GM12878 (cell line): ENCODE measurements at regions not wholly inside any gene's neighbourhood (a gene's known extent, or its start where the extent isn't known, plus 50 kb on each side); places are given as distances from the start of the nearest gene placed in this dataset.

Experiments used
- ATAC-seq: fragments of 200-7000 bp; cut with Tn5 transposase; 3 replicates; pipeline ENCODE4 v1.9.1; 2020; ENCODE audit warnings: mild to moderate bottlenecking, moderate library complexity
- BruUV-seq: library from RNA; stranded (reverse); fragments of 400-500 nt; replicated peaks from 2 replicates; lab custom pipeline; 2021; lab: Mats Ljungman, UMichigan
- CTCF ChIA-PET: fragments of 300-600 bp; sonication (Branson Sonifier 250); formaldehyde crosslinking; extraction: SDS; loops from one replicate; lab custom pipeline; 2021; ENCODE audit warnings: inconsistent platforms; lab: Yijun Ruan, JAX
- POLR2A ChIA-PET: fragments of 350-600 bp; formaldehyde crosslinking; extraction: SDS; loops from one replicate; lab custom pipeline; 2021; ENCODE audit warnings: inconsistent platforms; lab: Charles Lee
- RAD21 ChIA-PET: fragments of 300-600 bp; sonication (Branson Sonifier 250); formaldehyde crosslinking; loops from one replicate; lab custom pipeline; 2023; ENCODE audit warnings: antibody characterized with exemption; ENCODE audit not compliant: unreplicated experiment; lab: Charles Lee
- SMC1A ChIA-PET: fragments of 300-600 bp; sonication (Branson Sonifier 250); formaldehyde crosslinking; loops from one replicate; lab custom pipeline; 2023; ENCODE audit not compliant: unreplicated experiment, uncharacterized antibody; lab: Charles Lee
- DNase-seq: peaks from one replicate; pipeline ENCODE4 v3.0.0-alpha.2; 2011; ENCODE audit warnings: low read depth, low spot score
- FAIRE-seq: peaks from 3 replicates; lab custom pipeline; 2011; peaks lifted over from hg19 to GRCh38; lab: Jason Lieb, UNC
- H2AFZ ChIP-seq: 2 replicates; pipeline ENCODE4 v1.6.0; 2011; ENCODE audit warnings: low read depth, low read length, control low read depth; ENCODE audit not compliant: control insufficient read depth
- H3K27ac ChIP-seq: 2 replicates; pipeline ENCODE4 v1.5.1; 2011; ENCODE audit warnings: control low read depth; ENCODE audit not compliant: control insufficient read depth, insufficient read depth
- H3K27me3 ChIP-seq, 2 experiments: replicated peaks in 1 of 2; 2 replicates each; pipeline versions ENCODE4 v1.6.0 to v1.6.1; 2011; ENCODE audit warnings: low read length in 1 of 2; ENCODE audit not compliant: control insufficient read depth in 2 of 2, insufficient read depth in 2 of 2
- H3K36me3 ChIP-seq, 2 experiments: 2 replicates each; pipeline ENCODE4 v1.5.1; 2011; ENCODE audit warnings: low read length in 1 of 2; ENCODE audit not compliant: control insufficient read depth in 2 of 2, insufficient read depth in 2 of 2
- H3K4me1 ChIP-seq: 2 replicates; pipeline ENCODE4 v1.6.1; 2011; ENCODE audit warnings: mild to moderate bottlenecking, low read length, moderate library complexity, mixed read lengths; ENCODE audit not compliant: control insufficient read depth, insufficient read depth
- H3K4me2 ChIP-seq: 2 replicates; pipeline ENCODE4 v1.6.0; 2011; ENCODE audit warnings: control low read depth; ENCODE audit not compliant: control insufficient read depth, insufficient read depth
- H3K4me3 ChIP-seq: fragments of 200-600 bp; sonication (generic); 2 replicates; pipeline ENCODE4 v1.5.1; 2016
- H3K79me2 ChIP-seq: 2 replicates; pipeline ENCODE4 v1.6.0; 2011; ENCODE audit warnings: low read length; ENCODE audit not compliant: control insufficient read depth, insufficient read depth
- H3K9ac ChIP-seq: 2 replicates; pipeline ENCODE4 v1.8.0; 2011; ENCODE audit warnings: low read length, control low read depth, mixed read lengths; ENCODE audit not compliant: control insufficient read depth, insufficient read depth
- H3K9me3 ChIP-seq: replicated peaks from 3 replicates; pipeline ENCODE4 v1.5.1; 2011; ENCODE audit warnings: mild to moderate bottlenecking, low read length; ENCODE audit not compliant: control insufficient read depth, insufficient read depth
- H4K20me1 ChIP-seq: 2 replicates; pipeline ENCODE4 v1.6.0; 2011; ENCODE audit not compliant: control insufficient read depth, insufficient read depth
- BCLAF1 ChIP-seq: fragments of 450-650 bp; IDR thresholded peaks from 2 replicates; pipeline ENCODE4 v1.6.1; 2017; ENCODE audit warnings: antibody characterized with exemption, mild to moderate bottlenecking, moderate library complexity
- CHD2 ChIP-seq: IDR thresholded peaks from 2 replicates; pipeline ENCODE4 v1.6.1; 2011; ENCODE audit warnings: low read depth, low read length, improper control_type of control experiment, borderline replicate concordance
- CTCF ChIP-seq, 3 experiments: IDR thresholded peaks in 2 of 3; conservative IDR thresholded peaks in 1 of 3; 2 replicates each; pipeline ENCODE4 v1.5.1; 2011; ENCODE audit warnings: low read depth in 3 of 3, low read length in 3 of 3, mild to moderate bottlenecking in 3 of 3, control low read depth in 2 of 3, moderate library complexity in 2 of 3, inconsistent platforms in 1 of 3, mixed read lengths in 1 of 3; ENCODE audit not compliant: control insufficient read depth in 2 of 3, insufficient read depth in 1 of 3; ENCODE audit errors: extremely low read depth in 1 of 3
- IRF4 ChIP-seq: IDR thresholded peaks from 2 replicates; pipeline ENCODE4 v1.6.1; 2011; ENCODE audit warnings: low read depth, low read length
- MEF2B ChIP-seq: fragments of 450-650 bp; IDR thresholded peaks from 2 replicates; pipeline ENCODE4 v1.6.1; 2018; ENCODE audit warnings: mild to moderate bottlenecking, moderate library complexity; ENCODE audit not compliant: partially characterized antibody, poor library complexity, severe bottlenecking
- RAD21 ChIP-seq: IDR thresholded peaks from 2 replicates; pipeline ENCODE4 v1.6.1; 2011; ENCODE audit warnings: mild to moderate bottlenecking, low read depth, low read length, moderate library complexity; ENCODE audit not compliant: insufficient read depth
- SMAD1 ChIP-seq: fragments of 450-650 bp; IDR thresholded peaks from 2 replicates; pipeline ENCODE4 v1.6.1; 2018; ENCODE audit warnings: mild to moderate bottlenecking, low read depth; ENCODE audit not compliant: partially characterized antibody
- SMAD5 ChIP-seq: IDR thresholded peaks from 2 replicates; pipeline ENCODE4 v1.6.1; 2016; ENCODE audit warnings: antibody characterized with exemption, low read depth
- SMC3 ChIP-seq: IDR thresholded peaks from 2 replicates; pipeline ENCODE4 v1.6.1; 2011; ENCODE audit warnings: low read length, improper control_type of control experiment, borderline replicate concordance
- TBL1XR1 ChIP-seq: IDR thresholded peaks from 2 replicates; pipeline ENCODE4 v1.6.1; 2012; ENCODE audit warnings: low read depth, low read length, improper control_type of control experiment
- TCF3 ChIP-seq: IDR thresholded peaks from 2 replicates; pipeline ENCODE4 v1.6.1; 2012; ENCODE audit warnings: low read depth, mild to moderate bottlenecking, low read length, borderline replicate concordance; ENCODE audit not compliant: insufficient read depth
- ZNF274 ChIP-seq: IDR thresholded peaks from one replicate; pipeline ENCODE4 v1.8.0; 2011; ENCODE audit not compliant: insufficient read length, insufficient read depth
- WGBS: methylation state at CpG from one replicate; pipeline ENCODE4 v1.1.6; 2016; ENCODE audit warnings: low lambda C conversion rate; ENCODE audit not compliant: insufficient replicate concordance, insufficient coverage; ENCODE audit errors: missing lambda C conversion rate; 5-methylcytosine and 5-hydroxymethylcytosine counted together
- in situ Hi-C: fragments of 300-500 bp; cut with MboI; formaldehyde crosslinking; loops from 9 replicates; pipeline ENCODE4 v1.14.3; 2018; ENCODE audit warnings: mixed read lengths
- intact Hi-C: fragments of 100-400 bp; cut with micrococcal nuclease; formaldehyde crosslinking; loops from one replicate; pipeline ENCODE4 v1.14.2; 2022; ENCODE audit not compliant: unreplicated experiment

GRCh38 chr11:42770444-42771065 lies 541.2 kb upstream of the API5 start:
- H3K27ac ChIP-seq, result no peak overlapping the region
- no peak overlapping the region for H3K4me2 ChIP-seq
- peak; percentile 73 for FAIRE-seq
- H3K36me3 ChIP-seq, result no peaks in the 10 kb centered on the region
- H3K79me2 ChIP-seq, result no peaks in the 10 kb centered on the region
- H3K9ac ChIP-seq, result no peak overlapping the region
- H4K20me1 ChIP-seq, result no peaks in the 10 kb centered on the region
- CTCF ChIA-PET, result interaction anchor here (0.6 to 5.3 kb wide), 15 partner anchors 9 to 513 kb away, joined by 3 to 52 read pairs (median 4); no protein-coding TSS in a partner anchor
- peak; percentile 90 for ATAC-seq
- no peak for DNase-seq
- H2AFZ ChIP-seq, result no peak overlapping the region
- intact Hi-C loops, result loop anchor here (1.0 to 10.0 kb wide), 4 partner anchors 251 to 513 kb away; no protein-coding TSS in a partner anchor
- in situ Hi-C loops, result no loop called here
- WGBS, result 0% methylated on average over 1 of the region's 1 CpG
- TF ChIP-seq TBL1XR1 (no peak), CTCF (IDR thresholded peaks at IDR 0.05 in 2 of 3, conservative IDR thresholded peaks at IDR 0.05 in 1 of 3; ENCODE audit: control insufficient read depth in 2 of 3, extremely low read depth in 1 of 3, insufficient read depth in 1 of 3, low read depth in 3 of 3, low read length in 3 of 3) (peak; percentile 69 to 77 (median 72)), CHD2 (no peak), SMAD1 (no peak), IRF4 (no peak), RAD21 (peak; percentile 77), MEF2B (no peak), BCLAF1 (no peak), ZNF274 (no peak), SMAD5 (no peak), SMC3 (peak; percentile 94), TCF3 (no peak)
- TF ChIP-seq, all 136 proteins: peak for 3
- Histone ChIP-seq H3K4me3 (no peak overlapping the region), H3K4me1 (no peaks in the 10 kb centered on the region), H3K27me3 (no peaks in the 10 kb centered on the region), H3K9me3 (no peaks in the 10 kb centered on the region)
- ChIA-PET POLR2A (no interaction called here), RAD21 (interaction anchor here (0.6 to 2.4 kb wide), 7 partner anchors 69 to 514 kb away, joined by 3 to 12 read pairs (median 6); no protein-coding TSS in a partner anchor), SMC1A (interaction anchor here (0.6 to 2.1 kb wide), 10 partner anchors 16 to 1186 kb away, joined by 3 to 11 read pairs (median 4); no protein-coding TSS in a partner anchor)
- BruUV-seq, result no TSS peak
